SK-N-SH treated with all-trans-retinoic acid at 6 μM for 48 hours (cell line): ENCODE measurements at regions not wholly inside any gene's neighbourhood (a gene's known extent, or its start where the extent isn't known, plus 50 kb on each side); places are given as distances from the start of the nearest gene placed in this dataset.

ENCODE experiments used
- ARNTL ChIP-seq: fragments of 450-650 bp; formaldehyde crosslinking; IDR thresholded peaks from 2 replicates; pipeline ENCODE4 v1.5.0; 2020; ENCODE audit warnings: low read depth, mild to moderate bottlenecking, moderate library complexity, borderline replicate concordance
- CREB5 ChIP-seq: fragments of 250-450 bp; sonication (Bioruptor Pico); IDR thresholded peaks from 2 replicates; pipeline ENCODE4 v1.5.1; 2020; ENCODE audit warnings: low read depth, mild to moderate bottlenecking, moderate library complexity
- CSDC2 ChIP-seq: fragments of 250-450 bp; sonication (Bioruptor Pico); IDR thresholded peaks from 2 replicates; pipeline ENCODE4 v1.5.0; 2020; ENCODE audit warnings: mild to moderate bottlenecking, moderate library complexity
- ESRRG ChIP-seq: fragments of 250-450 bp; sonication (Bioruptor Pico); IDR thresholded peaks from 2 replicates; pipeline ENCODE4 v1.6.1; 2021; ENCODE audit warnings: mild to moderate bottlenecking
- OSR1 ChIP-seq: fragments of 250-450 bp; sonication (Bioruptor Pico); IDR thresholded peaks from 2 replicates; pipeline ENCODE4 v1.8.0; 2022; ENCODE audit warnings: moderate library complexity, mild to moderate bottlenecking, inconsistent platforms
- PATZ1 ChIP-seq: fragments of 250-450 bp; sonication (Bioruptor Pico); IDR thresholded peaks from 2 replicates; pipeline ENCODE4 v1.8.0; 2020; ENCODE audit warnings: mild to moderate bottlenecking, moderate library complexity, borderline replicate concordance
- RARB ChIP-seq: fragments of 250-450 bp; sonication (Bioruptor Pico); IDR thresholded peaks from 2 replicates; pipeline ENCODE4 v1.8.0; 2021; ENCODE audit warnings: mild to moderate bottlenecking, moderate library complexity
- SNAI2 ChIP-seq: fragments of 250-450 bp; sonication (Bioruptor Pico); IDR thresholded peaks from 2 replicates; pipeline ENCODE4 v1.5.0; 2020; ENCODE audit warnings: mild to moderate bottlenecking, moderate library complexity
- ZNF565 ChIP-seq: fragments of 450-650 bp; formaldehyde crosslinking; conservative IDR thresholded peaks from 2 replicates; pipeline ENCODE4 v1.5.0; 2020; ENCODE audit warnings: low read depth, mild to moderate bottlenecking, moderate library complexity
- ZNF70 ChIP-seq: fragments of 450-650 bp; formaldehyde crosslinking; IDR thresholded peaks from 2 replicates; pipeline ENCODE4 v1.5.0; 2020; ENCODE audit warnings: mild to moderate bottlenecking, moderate library complexity

GRCh38 chr16:16882766-16883165 is 503.8 kb downstream of the NPIPA7 start:
- TF ChIP-seq CSDC2 (CRISPR knock-in tag) = no peak
- no peak for TF ChIP-seq ZNF565 (CRISPR knock-in tag)
- no peak for TF ChIP-seq ARNTL
- TF ChIP-seq RARB (CRISPR knock-in tag) = no peak
- no peak for TF ChIP-seq PATZ1 (CRISPR knock-in tag)
- TF ChIP-seq SNAI2 (CRISPR knock-in tag) = no peak
- no peak for TF ChIP-seq ESRRG
- no peak for TF ChIP-seq CREB5 (CRISPR knock-in tag)
- no peak for TF ChIP-seq ZNF70 (CRISPR knock-in tag)
- no peak for TF ChIP-seq OSR1
